DND-41 (cell line): ENCODE measurements at regions not wholly inside any gene's neighbourhood (a gene's known extent, or its start where the extent isn't known, plus 50 kb on each side); places are given as distances from the start of the nearest gene placed in this dataset.
A peak's percentile ranks its signal among the peaks of the same experiment; 100 is the strongest.

ENCODE experiments used
- ATAC-seq: fragments of 200-7000 bp; cut with Tn5 transposase; 3 replicates; pipeline ENCODE4 v1.9.1; 2021; ENCODE audit warnings: low read depth; ENCODE audit not compliant: insufficient read depth
- DNase-seq: peaks from one replicate; pipeline ENCODE4 v3.0.0-alpha.2; 2020
- H2AFZ ChIP-seq: 2 replicates; pipeline ENCODE4 v1.6.0; 2012; ENCODE audit warnings: low read depth, low read length
- H3K27ac ChIP-seq: 2 replicates; pipeline ENCODE4 v1.5.1; 2012; ENCODE audit warnings: low read length, inconsistent platforms
- H3K27me3 ChIP-seq: fragments of 200-600 bp; sonication (generic); 2 replicates; pipeline ENCODE4 v1.6.0; 2012; ENCODE audit warnings: low read length, mild to moderate bottlenecking, inconsistent platforms; ENCODE audit not compliant: insufficient read depth, poor library complexity
- H3K36me3 ChIP-seq: 2 replicates; pipeline ENCODE4 v1.5.1; 2012; ENCODE audit warnings: low read length, inconsistent platforms; ENCODE audit not compliant: insufficient read depth
- H3K4me1 ChIP-seq: 2 replicates; pipeline ENCODE4 v1.5.1; 2012; ENCODE audit warnings: mild to moderate bottlenecking, low read length; ENCODE audit not compliant: insufficient read depth
- H3K4me2 ChIP-seq: 2 replicates; pipeline ENCODE4 v1.6.0; 2012; ENCODE audit warnings: mild to moderate bottlenecking, moderate library complexity, low read length, inconsistent platforms; ENCODE audit not compliant: insufficient read depth
- H3K4me3 ChIP-seq, 2 experiments: fragments of 200-600 bp in 1 of 2; shearing (Covaris generic) in 1 of 2; 2 replicates each; pipeline ENCODE4 v1.5.1; 2012 to 2016; ENCODE audit warnings: inconsistent platforms in 2 of 2, low read length in 2 of 2, mild to moderate bottlenecking in 2 of 2, low read depth in 1 of 2, moderate library complexity in 1 of 2
- H3K79me2 ChIP-seq: 2 replicates; pipeline ENCODE4 v1.6.0; 2012; ENCODE audit warnings: low read length, inconsistent platforms; ENCODE audit not compliant: insufficient read depth
- H3K9ac ChIP-seq: 2 replicates; pipeline ENCODE4 v1.6.0; 2012; ENCODE audit warnings: low read depth, mild to moderate bottlenecking, inconsistent platforms, low read length, moderate library complexity
- H3K9me3 ChIP-seq: 2 replicates; pipeline ENCODE4 v1.5.1; 2012; ENCODE audit warnings: low read length, moderate library complexity, mild to moderate bottlenecking, inconsistent platforms; ENCODE audit not compliant: insufficient read depth, severe bottlenecking
- H4K20me1 ChIP-seq: 2 replicates; pipeline ENCODE4 v1.6.0; 2012; ENCODE audit warnings: low read length; ENCODE audit not compliant: insufficient read depth
- EZH2 ChIP-seq: IDR thresholded peaks from 3 replicates; pipeline ENCODE4 v1.6.1; 2012; ENCODE audit warnings: borderline replicate concordance, low read depth, mild to moderate bottlenecking, moderate library complexity, low read length, inconsistent platforms; ENCODE audit not compliant: severe bottlenecking
- TF ChIP-seq, protein P1 (sequence below): IDR thresholded peaks from 2 replicates; pipeline ENCODE4 v1.5.1; 2012; ENCODE audit warnings: borderline replicate concordance, low read length, moderate library complexity, mild to moderate bottlenecking; ENCODE audit not compliant: poor library complexity, severe bottlenecking; ENCODE audit errors: extremely low read depth

DNA sequence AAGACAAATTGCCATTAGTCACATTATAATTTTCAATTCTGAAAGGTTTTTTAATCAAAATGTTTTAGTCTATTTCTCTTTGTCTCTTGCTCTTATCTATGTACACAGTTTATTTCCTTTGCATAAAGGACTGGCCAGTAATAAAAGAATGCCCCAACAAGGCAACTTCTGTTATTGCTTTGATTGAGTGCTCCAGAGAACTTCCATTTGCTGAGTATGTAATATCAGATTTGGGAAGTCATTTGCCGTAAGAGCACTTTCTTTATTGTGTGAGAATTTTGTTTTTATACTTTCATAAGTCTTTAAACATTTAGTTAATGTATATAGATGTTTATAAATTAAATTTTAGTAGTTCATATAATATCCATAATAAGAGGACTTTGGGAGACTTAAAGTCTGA, 1140.4 kb downstream of the PCDH9 start:
- Histone ChIP-seq H3K4me1 (no peaks in the 10 kb centered on the region), H3K4me2 (no peak overlapping the region), H3K9me3 (peaks cover 10% of the 10 kb centered on the region), H3K36me3 (no peaks in the 10 kb centered on the region), H2AFZ (no peak overlapping the region), H3K27ac (no peak overlapping the region), H4K20me1 (no peaks in the 10 kb centered on the region), H3K27me3 (no peaks in the 10 kb centered on the region), H3K4me3 (no peak overlapping the region), H3K79me2 (no peaks in the 10 kb centered on the region), H3K9ac (no peak overlapping the region)
- no peak for ATAC-seq
- TF ChIP-seq, protein P1, sequence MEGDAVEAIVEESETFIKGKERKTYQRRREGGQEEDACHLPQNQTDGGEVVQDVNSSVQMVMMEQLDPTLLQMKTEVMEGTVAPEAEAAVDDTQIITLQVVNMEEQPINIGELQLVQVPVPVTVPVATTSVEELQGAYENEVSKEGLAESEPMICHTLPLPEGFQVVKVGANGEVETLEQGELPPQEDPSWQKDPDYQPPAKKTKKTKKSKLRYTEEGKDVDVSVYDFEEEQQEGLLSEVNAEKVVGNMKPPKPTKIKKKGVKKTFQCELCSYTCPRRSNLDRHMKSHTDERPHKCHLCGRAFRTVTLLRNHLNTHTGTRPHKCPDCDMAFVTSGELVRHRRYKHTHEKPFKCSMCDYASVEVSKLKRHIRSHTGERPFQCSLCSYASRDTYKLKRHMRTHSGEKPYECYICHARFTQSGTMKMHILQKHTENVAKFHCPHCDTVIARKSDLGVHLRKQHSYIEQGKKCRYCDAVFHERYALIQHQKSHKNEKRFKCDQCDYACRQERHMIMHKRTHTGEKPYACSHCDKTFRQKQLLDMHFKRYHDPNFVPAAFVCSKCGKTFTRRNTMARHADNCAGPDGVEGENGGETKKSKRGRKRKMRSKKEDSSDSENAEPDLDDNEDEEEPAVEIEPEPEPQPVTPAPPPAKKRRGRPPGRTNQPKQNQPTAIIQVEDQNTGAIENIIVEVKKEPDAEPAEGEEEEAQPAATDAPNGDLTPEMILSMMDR, result no peak
- TF ChIP-seq EZH2, result no peak
- no peak for DNase-seq

DNA sequence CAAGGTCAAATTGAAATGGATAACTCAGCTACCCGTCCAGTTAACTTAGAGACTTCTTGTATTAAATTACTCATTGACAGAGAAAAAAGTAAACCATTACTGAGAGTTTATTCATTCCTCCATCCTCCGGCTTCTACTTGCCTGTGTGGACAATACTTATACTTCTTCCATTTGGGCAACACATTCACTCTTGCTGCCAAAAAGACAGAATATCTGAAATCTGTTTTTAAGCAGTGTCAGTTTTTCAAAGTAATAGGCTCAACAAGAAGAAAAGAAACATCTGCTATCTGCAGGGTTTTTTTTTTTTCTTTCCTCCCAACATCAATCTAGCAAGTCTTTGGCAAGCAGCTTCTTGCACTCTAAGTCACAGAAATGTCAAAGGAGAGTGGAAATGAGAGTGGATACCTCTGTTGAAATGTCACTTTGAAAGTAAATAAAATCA, 1142.8 kb downstream of the PCDH9 start:
- Histone ChIP-seq H3K27me3 (no peaks in the 10 kb centered on the region), H3K4me2 (no peak overlapping the region), H3K79me2 (no peaks in the 10 kb centered on the region), H3K9me3 (peaks cover 4% of the 10 kb centered on the region), H3K4me1 (no peaks in the 10 kb centered on the region), H2AFZ (no peak overlapping the region), H4K20me1 (no peaks in the 10 kb centered on the region), H3K36me3 (no peaks in the 10 kb centered on the region), H3K27ac (no peak overlapping the region), H3K9ac (no peak overlapping the region), H3K4me3 (no peak overlapping the region)
- DNase-seq (no peak), ATAC-seq (no peak)
- TF ChIP-seq EZH2, result no peak
- TF ChIP-seq, protein P1, result no peak

DNA sequence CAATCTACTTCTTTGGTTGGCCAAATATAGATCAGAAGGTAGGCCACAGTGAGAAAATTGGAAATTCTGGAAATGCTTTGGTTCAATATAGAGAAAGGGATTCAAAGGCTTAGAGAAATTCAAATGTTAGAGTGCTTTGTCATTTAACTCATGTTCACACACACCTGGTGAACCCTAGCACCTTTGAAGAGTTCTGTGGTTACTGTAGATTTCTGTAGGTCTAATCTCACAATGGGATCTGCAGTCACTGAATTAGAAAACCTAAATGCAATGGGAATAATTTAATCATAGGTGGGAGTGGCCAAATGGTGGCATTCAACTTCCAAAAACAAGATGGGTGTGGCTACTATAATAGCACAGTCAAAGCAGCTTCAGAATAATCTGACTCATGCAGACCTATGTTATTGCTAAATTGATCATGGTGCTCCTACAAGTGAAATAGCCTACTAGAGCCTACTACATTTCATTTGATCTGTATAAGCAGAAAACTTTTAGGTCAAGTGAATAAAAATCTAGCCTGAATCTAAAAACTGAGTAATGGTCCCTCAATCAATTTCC, 1152.9 kb downstream of the PCDH9 start:
- DNase-seq (no peak), ATAC-seq (peak; percentile 62)
- TF ChIP-seq EZH2, result no peak
- TF ChIP-seq, protein P1, result no peak
- H3K36me3 ChIP-seq, result no peaks in the 10 kb centered on the region
- H2AFZ ChIP-seq, result no peak overlapping the region
- no peak overlapping the region for H3K9ac ChIP-seq
- no peaks in the 10 kb centered on the region for H3K9me3 ChIP-seq
- no peaks in the 10 kb centered on the region for H4K20me1 ChIP-seq
- no peaks in the 10 kb centered on the region for H3K79me2 ChIP-seq
- no peaks in the 10 kb centered on the region for H3K4me1 ChIP-seq
- no peak overlapping the region for H3K27ac ChIP-seq
- H3K27me3 ChIP-seq, result no peaks in the 10 kb centered on the region
- H3K4me2 ChIP-seq, result no peak overlapping the region
- no peak overlapping the region for H3K4me3 ChIP-seq
